ENCODE measurements at regions not wholly inside any gene's neighbourhood (a gene's known extent, or its start where the extent isn't known, plus 50 kb on each side); places are given as distances from the start of the nearest gene placed in this dataset.
"Not testable (repeated sequence)": the region's sequence is repeated elsewhere in the genome, so short reads cannot be mapped to it uniquely, and the experiment has no call there.

GRCh38 chr2:192507836-192508450 lies 313.2 kb upstream of the TMEFF2 start:
- not testable (repeated sequence) for DNase-seq (ENCODE audit: low read depth in 4 of 4, low spot score in 3 of 4)

DNA sequence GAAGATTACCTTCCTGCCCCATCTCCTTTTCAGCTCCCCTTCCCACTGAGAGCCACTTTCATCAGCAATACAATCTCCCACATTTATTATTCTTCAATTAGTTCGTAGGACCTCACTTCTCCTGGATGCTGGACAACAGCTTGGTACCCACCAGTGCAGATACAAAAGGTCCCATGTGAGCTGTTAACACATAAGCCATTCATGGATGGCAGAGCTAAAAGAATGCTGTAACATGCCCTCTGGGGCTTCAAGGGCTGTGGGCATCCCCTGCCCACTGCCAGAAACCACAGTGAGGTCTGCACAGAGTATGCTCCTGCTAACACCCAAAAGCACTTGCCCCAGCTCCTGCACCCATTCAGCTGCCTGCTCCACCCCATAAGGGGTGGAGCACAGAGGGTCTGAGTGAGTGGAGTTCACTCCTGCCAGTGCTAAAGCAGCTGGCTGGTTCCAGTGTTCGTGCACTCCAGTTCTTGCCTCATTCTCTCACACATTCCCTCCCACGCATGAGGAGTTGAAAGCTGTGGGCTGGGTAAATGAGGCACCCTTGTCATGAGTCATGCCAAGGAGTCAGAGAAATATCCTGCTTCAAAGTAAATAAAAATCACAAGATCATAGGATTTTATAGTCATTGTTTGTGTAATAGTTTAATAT lies 305.9 kb upstream of the TMEFF2 start:
- no peak for DNase-seq (ENCODE audit: low read depth in 4 of 4, low spot score in 3 of 4)

- DNase-seq (ENCODE audit: low read depth in 4 of 4, low spot score in 3 of 4) = no peak
Observed at GRCh38 chr2:192499476-192499875, 304.7 kb upstream of the TMEFF2 start.

DNA sequence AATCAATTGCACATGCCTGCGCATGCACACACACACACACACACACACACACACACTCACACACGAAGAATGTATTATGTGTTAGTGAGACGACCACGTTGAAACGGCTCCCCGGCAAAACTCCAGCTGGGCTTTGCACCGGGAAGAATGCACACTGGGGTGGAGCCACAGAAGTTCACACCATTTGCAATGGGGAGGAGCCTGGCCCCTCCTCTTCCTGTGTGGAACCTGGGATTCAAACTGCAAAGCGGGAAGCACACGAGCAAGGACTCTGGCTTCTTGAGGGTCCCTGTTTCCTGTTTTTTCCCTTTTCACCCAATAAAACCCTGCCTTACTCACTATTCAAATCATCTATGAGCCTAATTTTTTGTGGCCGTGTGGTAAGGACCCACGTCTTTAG lies 304.0 kb upstream of the TMEFF2 start:
- DNase-seq (ENCODE audit: low read depth in 4 of 4, low spot score in 3 of 4) = no peak

GRCh38 chr2:192488158-192488557 lies 293.4 kb upstream of the TMEFF2 start:
- DNase-seq (ENCODE audit: low read depth in 4 of 4, low spot score in 3 of 4) = not testable (repeated sequence)

DNA sequence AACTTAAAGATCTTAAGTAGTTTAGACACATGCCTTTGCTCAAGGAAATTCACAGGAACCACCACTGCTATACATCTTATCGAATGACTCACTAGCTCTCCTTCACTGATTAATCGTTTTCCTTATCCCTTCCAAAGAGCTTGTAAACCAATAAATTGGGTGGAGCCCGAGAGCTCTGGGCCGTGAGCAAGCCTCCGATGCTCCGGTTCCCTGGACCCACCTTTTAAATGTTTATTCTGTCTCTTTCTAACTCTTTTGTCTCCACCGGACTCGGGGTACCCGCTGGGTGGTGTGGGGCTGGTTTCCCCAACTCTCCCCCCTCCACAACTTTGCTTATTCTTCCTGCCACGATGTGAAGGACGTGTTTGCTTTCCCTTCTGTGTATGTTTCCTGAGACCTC lies 292.9 kb upstream of the TMEFF2 start:
- no peak for DNase-seq (ENCODE audit: low read depth in 4 of 4, low spot score in 3 of 4)

GRCh38 chr2:192484903-192485302 lies 290.2 kb upstream of the TMEFF2 start:
- DNase-seq (ENCODE audit: low read depth in 4 of 4, low spot score in 3 of 4) = no peak

- no peak for DNase-seq (ENCODE audit: low read depth in 4 of 4, low spot score in 3 of 4)
Observed at GRCh38 chr2:192480984-192481383, 286.3 kb upstream of the TMEFF2 start.

DNA sequence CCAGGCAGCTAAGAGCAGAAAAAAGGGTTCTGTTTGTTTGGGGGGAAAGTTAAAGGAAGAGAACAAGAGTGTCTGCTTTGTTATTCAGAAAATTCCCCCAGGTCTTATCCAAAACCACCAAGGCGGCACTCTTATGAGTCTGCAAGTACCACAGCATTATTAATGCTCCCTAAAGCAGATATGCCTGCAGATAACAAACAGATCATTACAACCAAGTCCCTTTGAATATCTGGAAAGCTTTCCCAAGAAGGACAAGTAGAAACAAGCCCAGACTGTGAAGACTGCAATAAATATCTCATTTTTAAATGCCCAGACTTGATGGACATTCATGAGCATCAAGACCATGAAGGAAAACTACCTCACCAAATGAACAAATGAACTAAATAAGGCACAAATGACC lies 278.6 kb upstream of the TMEFF2 start:
- no peak for DNase-seq (ENCODE audit: low read depth in 4 of 4, low spot score in 3 of 4)

DNA sequence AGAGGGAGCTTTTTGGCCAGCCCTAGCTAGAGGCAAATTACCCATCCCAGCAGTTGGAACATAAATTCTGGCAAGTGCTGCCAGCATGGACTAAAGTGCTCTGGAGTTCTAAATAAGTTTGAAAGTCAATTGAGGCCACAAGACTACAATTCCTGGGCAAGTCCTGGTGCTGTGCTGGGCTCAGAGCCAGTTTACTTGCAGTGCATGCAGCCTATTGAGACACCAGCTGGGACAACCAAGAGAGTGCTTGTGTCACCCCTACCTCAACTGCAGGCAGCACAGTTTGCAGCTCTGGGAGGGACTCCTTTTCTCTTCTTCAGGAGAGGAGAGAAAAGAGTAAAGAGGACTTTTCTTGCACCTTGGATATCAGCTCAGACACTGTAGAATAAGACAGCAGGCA lies 277.2 kb upstream of the TMEFF2 start:
- DNase-seq (ENCODE audit: low read depth in 4 of 4, low spot score in 3 of 4) = no peak

- DNase-seq (ENCODE audit: low read depth in 4 of 4, low spot score in 3 of 4) = no peak
Observed at GRCh38 chr2:192469612-192470011, 274.9 kb upstream of the TMEFF2 start.

GRCh38 chr2:192467953-192468660 lies 273.4 kb upstream of the TMEFF2 start:
- DNase-seq (ENCODE audit: low read depth in 4 of 4, low spot score in 3 of 4) = no peak

DNA sequence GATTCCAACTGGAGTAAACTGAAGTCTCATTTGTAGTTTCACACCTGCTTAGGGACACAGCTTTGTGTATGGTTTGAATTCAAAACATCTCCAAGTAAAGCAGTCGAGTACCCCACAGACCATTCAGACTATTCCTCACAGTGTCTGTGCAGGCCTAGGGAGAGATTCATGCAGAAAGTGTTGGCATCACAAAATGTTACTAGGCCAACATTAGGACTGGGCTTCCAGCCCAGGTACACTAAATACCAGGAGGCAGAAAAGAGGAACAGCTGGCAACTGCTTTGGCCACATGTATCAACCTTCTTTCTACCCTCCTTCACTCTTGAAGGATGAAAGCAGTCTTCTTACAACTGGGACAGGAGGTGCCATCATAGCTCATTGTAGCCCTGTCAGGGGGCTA lies 270.4 kb upstream of the TMEFF2 start:
- DNase-seq (ENCODE audit: low read depth in 4 of 4, low spot score in 3 of 4) = no peak

DNA sequence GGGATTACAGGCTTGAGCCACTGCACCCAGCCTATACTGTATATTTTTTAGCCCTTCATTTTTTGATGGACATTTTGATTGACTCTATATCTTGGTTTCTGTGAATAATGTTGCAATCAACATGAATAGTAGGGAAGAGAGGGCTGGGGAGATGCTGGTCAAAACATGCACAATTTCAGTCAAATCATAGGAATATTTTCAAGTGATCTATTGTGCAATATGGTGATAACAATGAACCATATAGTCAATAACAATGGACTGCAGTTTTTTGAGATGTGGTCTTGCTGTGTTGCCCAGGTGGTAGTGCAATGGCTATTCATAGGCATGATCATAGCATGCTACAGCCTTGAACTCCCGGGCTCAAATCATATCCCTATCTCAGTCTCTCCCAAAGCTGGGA lies 264.7 kb upstream of the TMEFF2 start:
- no peak for DNase-seq (ENCODE audit: low read depth in 4 of 4, low spot score in 3 of 4)

- DNase-seq (ENCODE audit: low read depth in 4 of 4, low spot score in 3 of 4) = no peak
Observed at GRCh38 chr2:192448881-192449280, 254.1 kb upstream of the TMEFF2 start.

- no peak for DNase-seq (ENCODE audit: low read depth in 4 of 4, low spot score in 3 of 4)
Observed at GRCh38 chr2:192444286-192444838, 249.6 kb upstream of the TMEFF2 start.

DNA sequence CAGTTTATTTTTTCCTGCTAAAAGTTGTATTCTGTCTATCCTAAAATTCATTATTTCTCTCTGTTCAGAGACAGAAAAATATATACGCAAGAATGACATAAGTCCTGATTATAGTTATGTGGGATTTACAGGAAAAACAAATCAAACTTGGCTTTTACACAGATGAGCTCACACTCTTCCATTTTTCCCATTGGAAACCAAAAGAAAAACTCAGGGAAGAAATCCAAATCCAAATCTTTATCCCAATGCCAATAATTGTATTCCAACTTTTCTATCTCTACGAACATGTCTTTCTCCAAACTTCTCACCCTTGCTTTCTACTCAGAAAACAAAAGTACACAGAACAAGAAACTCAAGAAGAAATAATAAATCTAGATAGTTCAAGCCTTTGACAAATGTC lies 249.1 kb upstream of the TMEFF2 start:
- DNase-seq (ENCODE audit: low read depth in 4 of 4, low spot score in 3 of 4) = no peak

DNA sequence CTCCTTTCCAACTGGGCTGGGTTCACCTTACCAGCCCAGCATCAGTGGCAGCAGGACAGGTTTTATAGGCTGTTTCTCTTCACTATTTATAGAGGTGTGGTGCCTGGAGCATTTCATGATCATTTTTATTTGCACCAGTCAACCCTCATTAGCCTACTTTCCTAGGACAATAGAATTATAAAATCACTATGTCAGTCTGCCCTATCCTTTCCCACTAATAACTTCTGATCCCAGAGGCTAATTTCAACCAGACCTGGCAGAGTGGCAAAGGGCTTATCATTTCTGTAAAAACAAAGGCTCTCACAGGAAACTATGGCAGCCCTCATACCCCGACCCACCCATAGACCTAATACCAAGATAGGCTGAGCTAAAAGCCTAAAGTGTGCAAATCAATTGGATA lies 243.5 kb upstream of the TMEFF2 start:
- no peak for DNase-seq (ENCODE audit: low read depth in 4 of 4, low spot score in 3 of 4)

DNA sequence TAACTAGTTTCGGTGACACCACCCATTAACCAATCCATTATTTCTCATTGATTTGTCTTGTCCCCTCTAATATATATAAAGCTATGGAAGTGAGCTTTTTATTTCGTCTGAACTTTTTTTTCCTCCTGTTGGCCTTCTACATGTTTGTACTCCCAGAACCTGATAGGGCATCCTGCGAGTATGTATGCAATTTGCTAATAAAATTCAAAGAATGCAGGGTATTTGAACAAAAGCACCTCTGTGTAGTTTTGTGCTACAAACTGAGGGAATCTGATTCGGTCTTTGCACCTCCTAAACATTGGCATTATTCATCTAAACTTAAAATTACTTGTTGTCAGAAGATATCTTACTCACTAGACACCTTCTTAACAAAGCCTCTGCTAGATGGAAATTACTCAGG lies 242.9 kb upstream of the TMEFF2 start:
- no peak for DNase-seq (ENCODE audit: low read depth in 4 of 4, low spot score in 3 of 4)

DNA sequence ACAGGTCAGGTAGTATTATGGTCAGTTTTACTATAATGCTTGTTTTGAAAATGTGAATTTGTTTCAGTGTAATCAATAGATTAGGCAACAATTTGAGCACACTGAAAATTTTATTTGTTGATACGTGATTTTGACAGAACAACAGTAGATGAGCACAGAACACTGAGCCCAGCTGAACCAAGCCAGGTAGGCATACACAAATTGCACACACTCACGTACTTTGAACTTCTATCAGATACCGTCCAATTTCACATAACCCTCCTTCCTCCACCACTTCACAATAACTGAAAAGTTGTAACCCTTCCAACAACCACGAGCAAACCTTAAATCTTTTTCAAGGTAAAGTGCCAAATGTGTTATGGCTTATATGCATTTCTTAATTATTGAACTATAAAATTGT lies 229.5 kb upstream of the TMEFF2 start:
- DNase-seq (ENCODE audit: low read depth in 4 of 4, low spot score in 3 of 4) = no peak

- DNase-seq (ENCODE audit: low read depth in 4 of 4, low spot score in 3 of 4) = peak in 3 of 4 donors; percentile 17 to 27 (median 20)
Observed at GRCh38 chr2:192419786-192420185, 225.1 kb upstream of the TMEFF2 start.

DNA sequence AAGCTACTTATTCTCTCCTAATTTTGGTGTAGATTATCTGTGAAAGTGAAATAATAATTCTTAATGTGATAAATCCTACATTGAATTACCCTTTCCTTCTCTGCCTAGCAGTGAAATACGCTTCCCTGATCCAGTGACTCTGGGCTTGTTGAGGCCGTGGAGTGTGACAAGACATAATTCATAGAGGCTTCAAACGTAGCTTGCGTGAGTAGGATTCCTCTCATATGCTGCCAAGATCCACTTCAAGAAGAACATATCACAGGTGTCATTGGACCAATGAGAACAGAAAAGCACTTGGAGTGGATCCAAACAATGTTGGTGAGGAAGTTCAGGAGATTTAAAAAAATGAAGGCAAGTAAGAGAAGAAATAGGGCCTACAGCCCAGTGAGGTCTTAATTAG lies 221.3 kb upstream of the TMEFF2 start:
- peak in 1 of 4 donors; percentile 7 for DNase-seq (ENCODE audit: low read depth in 4 of 4, low spot score in 3 of 4)
